HEK293T (cell line): ENCODE measurements at regions not wholly inside any gene's neighbourhood (a gene's known extent, or its start where the extent isn't known, plus 50 kb on each side); places are given as distances from the start of the nearest gene placed in this dataset.

ENCODE experiments used
- BHLHE40 ChIP-seq: fragments of 450-650 bp; IDR thresholded peaks from 2 replicates; pipeline ENCODE4 v1.6.1; 2016; ENCODE audit warnings: mild to moderate bottlenecking, moderate library complexity, borderline replicate concordance
- HDGF ChIP-seq: fragments of 450-650 bp; IDR thresholded peaks from 2 replicates; pipeline ENCODE4 v1.6.1; 2017; ENCODE audit warnings: antibody characterized with exemption, borderline replicate concordance
- SUZ12 ChIP-seq: fragments of 450-650 bp; IDR thresholded peaks from 2 replicates; pipeline ENCODE4 v1.6.1; 2016; ENCODE audit warnings: mild to moderate bottlenecking

- TF ChIP-seq BHLHE40 (no peak), SUZ12 (no peak), HDGF (no peak)
Measured at GRCh38 chr21:41557884-41558283, 49.9 kb upstream of the TMPRSS2 start.
